ENCODE measurements at regions not wholly inside any gene's neighbourhood (a gene's known extent, or its start where the extent isn't known, plus 50 kb on each side); places are given as distances from the start of the nearest gene placed in this dataset.

DNA sequence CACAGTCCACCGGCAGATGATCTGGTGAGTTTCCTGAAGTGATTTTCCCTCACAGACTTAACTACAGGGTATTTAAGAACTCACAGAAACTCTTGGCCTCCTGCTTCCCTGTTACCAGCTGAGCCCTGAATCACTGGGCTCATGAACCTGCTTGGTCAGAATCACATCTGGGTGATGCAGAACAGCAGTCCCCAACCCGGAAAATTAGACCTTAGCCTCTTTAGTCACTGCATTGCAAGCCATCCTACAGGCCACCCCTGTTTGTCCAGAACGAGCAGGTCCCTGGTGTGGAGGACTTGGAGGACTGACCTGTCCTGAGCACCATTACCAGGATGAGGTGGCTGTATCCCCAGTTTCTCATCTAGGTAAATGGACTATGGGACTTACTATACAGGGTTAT lies 539.2 kb downstream of the TNS3 start:
- Histone ChIP-seq H3K9ac (ENCODE audit: low read length in 5 of 5) (no peak overlapping the region), H3K27ac (ENCODE audit: low read depth, low read length) (no peak overlapping the region), H3K4me1 (ENCODE audit: control insufficient read depth in 5 of 5, insufficient read depth in 5 of 5, low read length in 5 of 5) (peaks cover 9 to 75% (median 47%) of the 10 kb centered on the region in 5 donors)

DNA sequence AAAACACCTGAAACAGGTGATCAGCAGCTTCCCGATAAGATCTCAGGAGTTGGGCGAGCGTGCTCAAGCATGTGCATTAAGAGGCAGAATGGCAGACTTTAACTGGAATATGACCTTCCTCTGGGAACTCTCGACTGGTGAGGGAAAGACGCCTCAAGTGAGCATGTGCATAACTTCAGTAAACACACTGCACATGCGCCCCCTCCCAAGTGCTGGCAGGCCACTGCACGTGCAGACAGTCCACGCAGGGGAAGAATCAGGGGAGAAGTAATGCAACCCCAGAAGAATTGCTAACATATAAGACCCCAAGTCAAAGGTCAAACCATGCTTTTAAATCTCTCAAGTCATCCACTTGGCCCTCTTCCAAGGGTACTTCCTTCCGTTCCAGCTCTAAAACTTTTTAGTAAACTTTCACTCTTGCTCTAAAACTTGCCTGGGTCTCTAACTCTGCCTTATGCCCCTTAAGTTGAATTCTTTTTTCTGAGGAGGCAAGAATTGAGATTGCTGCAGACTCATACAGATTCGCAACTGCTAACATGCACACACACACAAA lies 541.0 kb downstream of the TNS3 start:
- no peaks in the 10 kb centered on the region for H3K27me3 ChIP-seq (ENCODE audit: control insufficient read depth in 5 of 5, insufficient read depth in 4 of 5, low read length in 5 of 5)
- no peak overlapping the region for H3K4me3 ChIP-seq (ENCODE audit: low read depth in 1 of 5, low read length in 5 of 5)
- no peak overlapping the region for H3K9ac ChIP-seq (ENCODE audit: low read length in 5 of 5)
- peaks cover 9 to 58% (median 30%) of the 10 kb centered on the region in 5 donors for H3K4me1 ChIP-seq (ENCODE audit: control insufficient read depth in 5 of 5, insufficient read depth in 5 of 5, low read length in 5 of 5)
- H3K36me3 ChIP-seq (ENCODE audit: control insufficient read depth in 5 of 5, insufficient read depth in 5 of 5, low read length in 5 of 5), result no peaks in the 10 kb centered on the region
- no peaks in the 10 kb centered on the region for H3K9me3 ChIP-seq (ENCODE audit: control insufficient read depth in 5 of 5, low read length in 5 of 5)
- peak overlapping the region; percentile 81 for H3K27ac ChIP-seq (ENCODE audit: low read depth, low read length)

More for the DNA sequence above, 539.2 kb downstream of the TNS3 start:
- no peaks in the 10 kb centered on the region for H3K9me3 ChIP-seq (ENCODE audit: control insufficient read depth in 5 of 5, low read length in 5 of 5)
- H3K36me3 ChIP-seq (ENCODE audit: control insufficient read depth in 5 of 5, insufficient read depth in 5 of 5, low read length in 5 of 5), result no peaks in the 10 kb centered on the region
- H3K27me3 ChIP-seq (ENCODE audit: control insufficient read depth in 5 of 5, insufficient read depth in 4 of 5, low read length in 5 of 5), result no peaks in the 10 kb centered on the region
- no peak overlapping the region for H3K4me3 ChIP-seq (ENCODE audit: low read depth in 1 of 5, low read length in 5 of 5)

DNA sequence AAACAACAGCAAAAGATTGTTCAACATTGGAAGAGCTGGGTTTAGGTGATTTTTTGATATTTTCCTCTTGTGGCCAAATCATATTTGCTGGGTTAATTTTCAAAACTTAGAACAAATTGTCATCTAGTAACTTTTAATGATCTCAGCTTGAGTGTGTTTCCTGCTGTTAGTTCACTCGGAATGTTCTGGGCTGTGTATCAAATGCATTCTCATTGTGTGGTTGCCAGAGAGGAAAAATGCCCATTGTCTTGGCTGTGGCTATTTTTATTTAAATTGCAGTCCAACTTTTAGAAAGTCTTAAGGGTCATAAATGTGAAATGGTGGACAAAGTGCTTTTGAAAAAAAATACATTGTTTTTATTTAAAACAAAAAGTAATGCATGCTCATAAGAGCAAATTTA lies 542.0 kb downstream of the TNS3 start:
- H3K4me1 ChIP-seq (ENCODE audit: control insufficient read depth in 5 of 5, insufficient read depth in 5 of 5, low read length in 5 of 5), result peaks cover 5 to 53% (median 23%) of the 10 kb centered on the region in 5 donors
- H3K4me3 ChIP-seq (ENCODE audit: low read depth in 1 of 5, low read length in 5 of 5), result no peak overlapping the region
- H3K9ac ChIP-seq (ENCODE audit: low read length in 5 of 5), result no peak overlapping the region
- H3K9me3 ChIP-seq (ENCODE audit: control insufficient read depth in 5 of 5, low read length in 5 of 5), result no peaks in the 10 kb centered on the region
- peak overlapping the region; percentile 81 for H3K27ac ChIP-seq (ENCODE audit: low read depth, low read length)
- no peaks in the 10 kb centered on the region for H3K36me3 ChIP-seq (ENCODE audit: control insufficient read depth in 5 of 5, insufficient read depth in 5 of 5, low read length in 5 of 5)
- H3K27me3 ChIP-seq (ENCODE audit: control insufficient read depth in 5 of 5, insufficient read depth in 4 of 5, low read length in 5 of 5), result peaks cover 0 to 2% (median 0%) of the 10 kb centered on the region in 5 donors

DNA sequence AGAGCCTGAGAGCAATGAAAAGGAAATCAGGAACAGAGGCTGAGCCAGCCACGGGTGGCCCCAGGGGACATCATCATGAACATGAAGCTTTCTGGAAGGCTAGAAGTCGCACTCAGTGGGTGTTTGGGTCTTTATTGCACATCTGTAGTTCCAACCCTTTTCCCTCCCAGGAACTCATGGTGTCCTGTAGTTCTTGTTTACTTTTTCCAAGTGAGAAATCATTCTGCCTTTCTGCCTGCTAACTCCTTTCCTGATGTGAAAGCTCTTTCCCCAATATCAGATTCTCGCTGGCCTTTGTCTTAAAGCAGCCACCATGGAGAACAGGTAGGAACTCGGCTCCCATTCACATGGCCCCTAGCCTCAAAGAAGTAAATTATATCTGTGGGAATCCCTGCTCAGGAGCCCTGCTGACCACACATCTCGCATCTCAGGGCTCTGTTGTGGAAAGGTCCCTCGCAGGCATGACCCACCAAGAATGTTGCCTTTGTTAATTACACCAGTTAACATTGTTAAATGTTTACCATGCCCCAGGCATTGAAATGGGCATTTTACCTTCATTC lies 542.7 kb downstream of the TNS3 start:
- no peak overlapping the region for H3K4me3 ChIP-seq (ENCODE audit: low read depth in 1 of 5, low read length in 5 of 5)
- H3K27ac ChIP-seq (ENCODE audit: low read depth, low read length), result peak overlapping the region; percentile 81
- no peaks in the 10 kb centered on the region for H3K9me3 ChIP-seq (ENCODE audit: control insufficient read depth in 5 of 5, low read length in 5 of 5)
- peaks cover 0 to 47% (median 19%) of the 10 kb centered on the region in 5 donors for H3K4me1 ChIP-seq (ENCODE audit: control insufficient read depth in 5 of 5, insufficient read depth in 5 of 5, low read length in 5 of 5)
- H3K36me3 ChIP-seq (ENCODE audit: control insufficient read depth in 5 of 5, insufficient read depth in 5 of 5, low read length in 5 of 5), result no peaks in the 10 kb centered on the region
- H3K9ac ChIP-seq (ENCODE audit: low read length in 5 of 5), result no peak overlapping the region
- peaks cover 0 to 2% (median 0%) of the 10 kb centered on the region in 5 donors for H3K27me3 ChIP-seq (ENCODE audit: control insufficient read depth in 5 of 5, insufficient read depth in 4 of 5, low read length in 5 of 5)

DNA sequence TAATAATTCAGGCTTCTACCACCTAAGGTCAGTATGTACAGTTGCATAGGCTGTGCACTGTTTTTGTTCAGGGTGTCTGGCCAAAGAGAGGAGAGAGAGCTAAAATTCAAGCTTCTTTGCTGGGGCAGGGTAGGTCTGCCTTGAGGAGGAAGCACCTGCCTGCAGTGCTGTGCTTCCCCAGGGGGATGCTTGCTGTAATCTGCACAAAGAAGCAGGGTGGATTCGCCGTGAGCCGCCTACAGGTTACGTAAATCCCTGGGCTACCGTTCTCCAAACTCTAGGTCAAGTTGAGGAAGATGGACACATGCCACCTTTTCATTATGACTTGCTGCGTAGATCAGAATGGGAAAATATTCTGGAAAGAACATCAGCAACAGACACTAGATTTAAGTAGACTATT lies 543.3 kb downstream of the TNS3 start:
- Histone ChIP-seq H3K4me1 (ENCODE audit: control insufficient read depth in 5 of 5, insufficient read depth in 5 of 5, low read length in 5 of 5) (peaks cover 0 to 44% (median 19%) of the 10 kb centered on the region in 5 donors), H3K36me3 (ENCODE audit: control insufficient read depth in 5 of 5, insufficient read depth in 5 of 5, low read length in 5 of 5) (no peaks in the 10 kb centered on the region), H3K27ac (ENCODE audit: low read depth, low read length) (peak overlapping the region; percentile 81), H3K4me3 (ENCODE audit: low read depth in 1 of 5, low read length in 5 of 5) (no peak overlapping the region), H3K9me3 (ENCODE audit: control insufficient read depth in 5 of 5, low read length in 5 of 5) (no peaks in the 10 kb centered on the region), H3K27me3 (ENCODE audit: control insufficient read depth in 5 of 5, insufficient read depth in 4 of 5, low read length in 5 of 5) (peaks cover 0 to 2% (median 0%) of the 10 kb centered on the region in 5 donors), H3K9ac (ENCODE audit: low read length in 5 of 5) (no peak overlapping the region)

DNA sequence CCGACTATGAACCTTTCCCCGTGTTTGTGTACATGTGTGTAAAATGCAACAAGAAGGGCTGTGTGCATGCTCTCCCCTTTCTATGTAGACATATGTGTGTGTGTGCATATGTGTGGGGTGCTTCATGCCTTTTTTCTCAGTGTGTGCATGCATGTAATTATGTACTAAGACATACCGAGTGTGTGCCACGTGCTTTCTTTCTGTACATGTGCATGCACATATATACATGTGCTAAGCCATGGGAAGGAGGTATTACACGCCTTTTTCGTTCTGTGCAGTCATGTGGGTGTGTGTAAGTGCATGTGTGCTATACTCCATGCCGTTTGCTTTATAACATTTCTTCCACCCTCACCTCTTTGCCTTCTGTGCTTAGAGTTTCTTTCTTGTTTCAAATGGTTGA lies 544.3 kb downstream of the TNS3 start:
- no peak overlapping the region for H3K9ac ChIP-seq (ENCODE audit: low read length in 5 of 5)
- no peak overlapping the region for H3K4me3 ChIP-seq (ENCODE audit: low read depth in 1 of 5, low read length in 5 of 5)
- no peaks in the 10 kb centered on the region for H3K36me3 ChIP-seq (ENCODE audit: control insufficient read depth in 5 of 5, insufficient read depth in 5 of 5, low read length in 5 of 5)
- H3K27me3 ChIP-seq (ENCODE audit: control insufficient read depth in 5 of 5, insufficient read depth in 4 of 5, low read length in 5 of 5), result peaks cover 0 to 2% (median 0%) of the 10 kb centered on the region in 5 donors
- H3K9me3 ChIP-seq (ENCODE audit: control insufficient read depth in 5 of 5, low read length in 5 of 5), result no peaks in the 10 kb centered on the region
- H3K4me1 ChIP-seq (ENCODE audit: control insufficient read depth in 5 of 5, insufficient read depth in 5 of 5, low read length in 5 of 5), result peaks cover 0 to 40% (median 19%) of the 10 kb centered on the region in 5 donors
- no peak overlapping the region for H3K27ac ChIP-seq (ENCODE audit: low read depth, low read length)

DNA sequence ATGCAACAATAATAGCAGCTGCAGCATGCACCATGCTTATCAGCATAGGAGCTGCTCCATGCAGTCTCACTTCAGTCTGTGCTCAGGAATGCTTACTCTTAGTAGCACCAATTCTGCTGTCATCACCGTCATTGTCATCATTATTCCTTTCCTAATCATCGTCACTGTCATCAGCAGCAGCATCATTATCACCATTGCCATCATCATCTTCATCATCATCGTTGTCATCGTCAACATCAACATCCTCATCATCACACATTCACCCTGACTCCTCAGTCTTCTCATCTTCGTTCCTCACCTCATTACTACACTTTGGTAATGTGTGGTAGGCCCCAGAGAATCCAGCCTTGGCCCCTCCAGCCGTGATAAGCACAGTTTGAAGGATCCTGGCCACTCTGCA lies 545.0 kb downstream of the TNS3 start:
- no peak overlapping the region for H3K27ac ChIP-seq (ENCODE audit: low read depth, low read length)
- no peak overlapping the region for H3K4me3 ChIP-seq (ENCODE audit: low read depth in 1 of 5, low read length in 5 of 5)
- H3K9me3 ChIP-seq (ENCODE audit: control insufficient read depth in 5 of 5, low read length in 5 of 5), result no peaks in the 10 kb centered on the region
- H3K27me3 ChIP-seq (ENCODE audit: control insufficient read depth in 5 of 5, insufficient read depth in 4 of 5, low read length in 5 of 5), result peaks cover 0 to 2% (median 0%) of the 10 kb centered on the region in 5 donors
- no peak overlapping the region for H3K9ac ChIP-seq (ENCODE audit: low read length in 5 of 5)
- H3K36me3 ChIP-seq (ENCODE audit: control insufficient read depth in 5 of 5, insufficient read depth in 5 of 5, low read length in 5 of 5), result no peaks in the 10 kb centered on the region
- peaks cover 2 to 40% (median 20%) of the 10 kb centered on the region in 5 donors for H3K4me1 ChIP-seq (ENCODE audit: control insufficient read depth in 5 of 5, insufficient read depth in 5 of 5, low read length in 5 of 5)

DNA sequence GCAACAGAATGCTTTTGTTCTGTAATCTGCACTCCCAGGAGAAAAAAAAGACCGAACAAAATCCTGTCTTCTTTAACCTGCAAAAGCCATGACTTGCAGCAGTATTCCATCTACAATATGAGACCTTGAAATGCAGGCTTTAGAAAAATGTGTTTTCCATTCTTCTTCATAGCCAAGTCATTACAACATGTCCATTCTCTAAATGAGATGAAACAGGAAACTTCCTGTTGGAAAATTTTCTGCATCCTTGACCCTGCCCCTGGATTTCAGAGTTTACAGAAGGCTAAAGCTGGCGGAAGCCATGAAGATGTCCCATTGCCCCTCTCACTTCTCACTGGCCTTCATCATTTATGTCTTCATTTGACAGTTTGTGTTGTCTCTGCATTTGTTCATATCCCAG lies 546.4 kb downstream of the TNS3 start:
- Histone ChIP-seq H3K4me1 (ENCODE audit: control insufficient read depth in 5 of 5, insufficient read depth in 5 of 5, low read length in 5 of 5) (peaks cover 4 to 31% (median 17%) of the 10 kb centered on the region in 5 donors), H3K36me3 (ENCODE audit: control insufficient read depth in 5 of 5, insufficient read depth in 5 of 5, low read length in 5 of 5) (no peaks in the 10 kb centered on the region)

DNA sequence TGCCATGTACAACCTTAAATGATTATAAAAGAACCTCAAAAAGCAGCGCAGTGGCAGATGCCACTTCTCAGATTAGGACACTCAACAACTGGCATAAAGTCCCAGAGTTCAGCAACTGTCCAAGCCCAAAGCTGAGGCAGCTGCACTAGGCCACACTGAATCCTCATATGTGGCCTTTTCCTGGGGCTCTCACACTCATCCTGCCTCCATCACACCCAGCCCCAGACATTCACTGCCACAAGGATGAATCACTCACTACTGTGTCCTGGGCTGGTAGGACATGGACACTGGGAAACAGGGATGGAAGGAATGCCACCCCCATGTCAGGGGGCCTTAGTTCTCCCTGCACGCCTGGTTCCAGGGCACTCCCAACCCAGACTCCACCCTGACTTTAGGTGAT lies 547.7 kb downstream of the TNS3 start:
- Histone ChIP-seq H3K4me3 (ENCODE audit: low read depth in 1 of 5, low read length in 5 of 5) (no peak overlapping the region), H3K27ac (ENCODE audit: low read depth, low read length) (no peak overlapping the region), H3K36me3 (ENCODE audit: control insufficient read depth in 5 of 5, insufficient read depth in 5 of 5, low read length in 5 of 5) (no peaks in the 10 kb centered on the region), H3K27me3 (ENCODE audit: control insufficient read depth in 5 of 5, insufficient read depth in 4 of 5, low read length in 5 of 5) (peaks cover 0 to 12% (median 2%) of the 10 kb centered on the region in 5 donors), H3K4me1 (ENCODE audit: control insufficient read depth in 5 of 5, insufficient read depth in 5 of 5, low read length in 5 of 5) (peaks cover 4 to 18% (median 13%) of the 10 kb centered on the region in 5 donors), H3K9me3 (ENCODE audit: control insufficient read depth in 5 of 5, low read length in 5 of 5) (no peaks in the 10 kb centered on the region), H3K9ac (ENCODE audit: low read length in 5 of 5) (no peak overlapping the region)

More for the DNA sequence above, 546.4 kb downstream of the TNS3 start:
- no peak overlapping the region for H3K27ac ChIP-seq (ENCODE audit: low read depth, low read length)
- H3K9ac ChIP-seq (ENCODE audit: low read length in 5 of 5), result no peak overlapping the region
- peaks cover 0 to 10% (median 2%) of the 10 kb centered on the region in 5 donors for H3K27me3 ChIP-seq (ENCODE audit: control insufficient read depth in 5 of 5, insufficient read depth in 4 of 5, low read length in 5 of 5)
- H3K4me3 ChIP-seq (ENCODE audit: low read depth in 1 of 5, low read length in 5 of 5), result no peak overlapping the region
- no peaks in the 10 kb centered on the region for H3K9me3 ChIP-seq (ENCODE audit: control insufficient read depth in 5 of 5, low read length in 5 of 5)

DNA sequence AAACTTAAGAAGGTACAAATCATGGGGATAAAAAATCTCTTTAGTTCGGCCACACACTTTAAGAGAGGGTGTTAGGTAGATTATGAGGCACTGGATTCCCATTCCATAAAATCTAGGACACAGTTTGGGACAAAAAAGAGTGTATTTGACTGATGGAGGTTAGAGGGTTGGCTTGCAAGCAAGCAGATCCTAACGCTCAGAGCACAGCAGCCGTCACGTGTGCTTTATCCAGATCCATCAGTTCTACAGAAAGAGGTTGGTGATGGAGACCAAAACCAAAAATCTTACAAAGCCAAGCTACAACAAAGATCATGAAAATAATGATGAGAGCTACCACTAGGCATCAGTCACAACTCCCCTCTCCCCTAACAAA lies 549.4 kb downstream of the TNS3 start:
- Histone ChIP-seq H3K4me1 (ENCODE audit: control insufficient read depth in 5 of 5, insufficient read depth in 5 of 5, low read length in 5 of 5) (peaks cover 2 to 7% (median 5%) of the 10 kb centered on the region in 5 donors), H3K9me3 (ENCODE audit: control insufficient read depth in 5 of 5, low read length in 5 of 5) (no peaks in the 10 kb centered on the region), H3K27ac (ENCODE audit: low read depth, low read length) (no peak overlapping the region), H3K4me3 (ENCODE audit: low read depth in 1 of 5, low read length in 5 of 5) (no peak overlapping the region), H3K36me3 (ENCODE audit: control insufficient read depth in 5 of 5, insufficient read depth in 5 of 5, low read length in 5 of 5) (no peaks in the 10 kb centered on the region), H3K27me3 (ENCODE audit: control insufficient read depth in 5 of 5, insufficient read depth in 4 of 5, low read length in 5 of 5) (peaks cover 0 to 12% (median 2%) of the 10 kb centered on the region in 5 donors), H3K9ac (ENCODE audit: low read length in 5 of 5) (no peak overlapping the region)
